Right lobe of liver (tissue), 6 donors: ENCODE measurements at regions not wholly inside any gene's neighbourhood (a gene's known extent, or its start where the extent isn't known, plus 50 kb on each side); places are given as distances from the start of the nearest gene placed in this dataset.

ENCODE experiments used
- ATAC-seq, 4 donors: fragments of 200-7000 bp; cut with Tn5 transposase; one replicate each; pipeline ENCODE4 v1.9.1; 2020; ENCODE audit warnings: mild to moderate bottlenecking in 4 of 4, moderate library complexity in 4 of 4
- DNase-seq, 3 donors: peaks; one replicate each; pipeline ENCODE4 v3.0.0-alpha.2; 2020
- H3K27ac ChIP-seq, 3 donors: fragments of 200-600 bp; one replicate each; pipeline ENCODE4 v1.8.0; 2022
- H3K27me3 ChIP-seq, 2 donors: fragments of 200-600 bp; one replicate each; pipeline ENCODE4 v1.8.0; 2022
- H3K36me3 ChIP-seq, 4 donors: fragments of 200-600 bp; sonication (generic) in 1 of 4; one replicate each; pipeline versions ENCODE4 v1.5.1 to v1.8.0; 2017 to 2022; ENCODE audit warnings: control low read depth in 1 of 4
- H3K4me1 ChIP-seq, 4 donors: fragments of 200-600 bp; sonication (generic) in 1 of 4; one replicate each; pipeline versions ENCODE4 v1.5.1 to v1.8.0; 2017 to 2022; ENCODE audit warnings: control low read depth in 1 of 4
- H3K4me3 ChIP-seq, 3 donors: fragments of 200-600 bp; one replicate each; pipeline ENCODE4 v1.8.0; 2022
- H3K9me3 ChIP-seq, 4 donors: fragments of 200-600 bp; sonication (generic) in 1 of 4; one replicate each; pipeline versions ENCODE4 v1.5.1 to v1.8.0; 2017 to 2022; ENCODE audit warnings: control low read depth in 1 of 4
- POLR2A ChIP-seq: fragments of 450-650 bp; IDR thresholded peaks from one replicate; pipeline ENCODE4 v1.6.1; 2017; ENCODE audit warnings: antibody characterized with exemption, mild to moderate bottlenecking
- WGBS: methylation state at CpG from one replicate; pipeline ENCODE4 v1.1.6; 2018; ENCODE audit warnings: low coverage, low lambda C conversion rate; ENCODE audit not compliant: insufficient coverage; ENCODE audit errors: missing lambda C conversion rate; 5-methylcytosine and 5-hydroxymethylcytosine counted together
- intact Hi-C, 2 donors: fragments of 100-400 bp; cut with DNase I; formaldehyde crosslinking; loops; one replicate each; pipeline versions ENCODE4 v1.11.2 to v1.14.1; 2022
- TF ChIP-seq, protein P1 (sequence below), 4 donors: fragments of 200-600 bp in 3 of 4; fragments of 450-650 bp in 1 of 4; IDR thresholded peaks; one replicate each; pipeline versions ENCODE4 v1.5.1 to v1.8.0; 2016 to 2022; ENCODE audit warnings: antibody characterized with exemption in 4 of 4, mild to moderate bottlenecking in 2 of 4
- donor health status: DM: no; HTN: yes; CAD: no.
- donor health status: DM: no; HTN: no; CAD: no.
- donor health status: DM: no; HTN: no; CAD: no.
- donor health status: DM: no; HTN: yes; CAD: no.
- donor health status: DM: no; HTN: yes; CAD: no.

- H3K4me1 ChIP-seq, result no peaks in the 10 kb centered on the region
- 54% methylated on average over 4 of the region's 4 CpGs for WGBS
- H3K4me3 ChIP-seq, result no peak overlapping the region
- TF ChIP-seq, protein P1, sequence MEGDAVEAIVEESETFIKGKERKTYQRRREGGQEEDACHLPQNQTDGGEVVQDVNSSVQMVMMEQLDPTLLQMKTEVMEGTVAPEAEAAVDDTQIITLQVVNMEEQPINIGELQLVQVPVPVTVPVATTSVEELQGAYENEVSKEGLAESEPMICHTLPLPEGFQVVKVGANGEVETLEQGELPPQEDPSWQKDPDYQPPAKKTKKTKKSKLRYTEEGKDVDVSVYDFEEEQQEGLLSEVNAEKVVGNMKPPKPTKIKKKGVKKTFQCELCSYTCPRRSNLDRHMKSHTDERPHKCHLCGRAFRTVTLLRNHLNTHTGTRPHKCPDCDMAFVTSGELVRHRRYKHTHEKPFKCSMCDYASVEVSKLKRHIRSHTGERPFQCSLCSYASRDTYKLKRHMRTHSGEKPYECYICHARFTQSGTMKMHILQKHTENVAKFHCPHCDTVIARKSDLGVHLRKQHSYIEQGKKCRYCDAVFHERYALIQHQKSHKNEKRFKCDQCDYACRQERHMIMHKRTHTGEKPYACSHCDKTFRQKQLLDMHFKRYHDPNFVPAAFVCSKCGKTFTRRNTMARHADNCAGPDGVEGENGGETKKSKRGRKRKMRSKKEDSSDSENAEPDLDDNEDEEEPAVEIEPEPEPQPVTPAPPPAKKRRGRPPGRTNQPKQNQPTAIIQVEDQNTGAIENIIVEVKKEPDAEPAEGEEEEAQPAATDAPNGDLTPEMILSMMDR (IDR thresholded peaks at IDR 0.05), result no peak
- TF ChIP-seq POLR2A, result no peak
- intact Hi-C loops, result no loop called here
- no peak for DNase-seq
- H3K27ac ChIP-seq, result no peak overlapping the region
- no peaks in the 10 kb centered on the region for H3K36me3 ChIP-seq
- no peaks in the 10 kb centered on the region for H3K27me3 ChIP-seq
- no peaks in the 10 kb centered on the region for H3K9me3 ChIP-seq
- ATAC-seq, result no peak
Measured at GRCh38 chr21:19557046-19557445, 1153.5 kb upstream of the TMPRSS15 start.

DNA sequence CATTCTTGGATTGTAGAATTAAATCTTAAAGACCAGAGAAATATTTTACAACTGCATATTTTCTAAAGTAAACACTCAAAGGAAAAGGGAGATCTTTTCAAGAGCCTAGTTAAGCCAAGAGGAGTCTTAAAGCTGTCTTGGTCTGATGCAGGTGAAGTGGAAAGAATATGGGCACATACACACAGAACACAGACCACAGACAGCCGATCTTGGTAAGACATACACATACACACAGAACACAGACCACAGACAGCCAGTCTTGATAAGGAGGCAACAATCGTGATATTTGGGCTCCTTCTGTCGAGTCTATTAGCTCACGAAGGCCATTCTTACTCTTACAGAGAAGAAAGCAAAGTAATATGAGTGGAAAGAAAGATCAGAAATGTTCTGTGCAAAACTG, 1153.9 kb upstream of the TMPRSS15 start:
- TF ChIP-seq POLR2A, result no peak
- TF ChIP-seq, protein P1 (IDR thresholded peaks at IDR 0.05), result no peak
- no peak overlapping the region for H3K4me3 ChIP-seq
- H3K4me1 ChIP-seq, result no peaks in the 10 kb centered on the region
- intact Hi-C loops, result no loop called here
- no peaks in the 10 kb centered on the region for H3K27me3 ChIP-seq
- WGBS, result 32% methylated on average over 4 of the region's 4 CpGs
- ATAC-seq, result no peak
- no peak for DNase-seq
- H3K36me3 ChIP-seq, result no peaks in the 10 kb centered on the region
- no peak overlapping the region for H3K27ac ChIP-seq
- H3K9me3 ChIP-seq, result no peaks in the 10 kb centered on the region

- H3K9me3 ChIP-seq, result no peaks in the 10 kb centered on the region
- no peaks in the 10 kb centered on the region for H3K27me3 ChIP-seq
- no peaks in the 10 kb centered on the region for H3K4me1 ChIP-seq
- ATAC-seq (no peak), DNase-seq (no peak)
- no peak overlapping the region for H3K4me3 ChIP-seq
- no peak for TF ChIP-seq POLR2A
- TF ChIP-seq, protein P1 (IDR thresholded peaks at IDR 0.05), result no peak
- WGBS, result 75% methylated on average over 3 of the region's 3 CpGs
- H3K27ac ChIP-seq, result no peak overlapping the region
- intact Hi-C loops, result no loop called here
- H3K36me3 ChIP-seq, result no peaks in the 10 kb centered on the region
Measured at GRCh38 chr21:19565587-19565986, 1162.0 kb upstream of the TMPRSS15 start.

DNA sequence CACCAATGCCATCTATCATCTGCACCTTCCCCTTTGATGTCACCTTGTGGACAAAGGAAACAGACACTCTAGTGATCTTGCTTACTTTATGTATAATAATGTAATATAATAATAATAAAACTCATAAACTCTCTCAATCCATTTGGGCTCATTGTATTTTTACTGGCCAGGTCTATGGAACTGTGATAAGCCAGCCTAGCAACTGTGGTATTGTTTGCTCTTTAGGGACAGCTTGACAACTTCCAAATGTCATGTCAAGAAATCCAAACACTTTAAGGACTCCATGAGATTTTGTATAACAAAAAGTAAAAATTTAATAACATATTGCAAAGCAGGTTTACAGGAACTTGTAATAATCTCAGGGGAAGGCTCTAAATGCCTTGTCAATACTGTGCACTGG, 1163.4 kb upstream of the TMPRSS15 start:
- intact Hi-C loops, result no loop called here
- Histone ChIP-seq H3K27ac (no peak overlapping the region), H3K27me3 (no peaks in the 10 kb centered on the region), H3K4me1 (no peaks in the 10 kb centered on the region), H3K9me3 (no peaks in the 10 kb centered on the region), H3K36me3 (no peaks in the 10 kb centered on the region), H3K4me3 (no peak overlapping the region)
- no peak for ATAC-seq
- TF ChIP-seq, protein P1 (IDR thresholded peaks at IDR 0.05), result no peak
- TF ChIP-seq POLR2A, result no peak
- DNase-seq, result no peak

GRCh38 chr21:19577381-19577780, 1173.8 kb upstream of the TMPRSS15 start:
- no peaks in the 10 kb centered on the region for H3K36me3 ChIP-seq
- no peaks in the 10 kb centered on the region for H3K4me1 ChIP-seq
- H3K27me3 ChIP-seq, result no peaks in the 10 kb centered on the region
- H3K9me3 ChIP-seq, result no peaks in the 10 kb centered on the region
- TF ChIP-seq, protein P1 (IDR thresholded peaks at IDR 0.05), result no peak
- no peak for TF ChIP-seq POLR2A
- no peak overlapping the region for H3K4me3 ChIP-seq
- whole genome bisulfite sequencing, result 33% methylated on average over 3 of the region's 3 CpGs
- DNase-seq, result no peak
- no peak for ATAC-seq
- H3K27ac ChIP-seq, result no peak overlapping the region
- intact Hi-C loops, result no loop called here
